ENCODE measurements at regions not wholly inside any gene's neighbourhood (a gene's known extent, or its start where the extent isn't known, plus 50 kb on each side); places are given as distances from the start of the nearest gene placed in this dataset.

DNA sequence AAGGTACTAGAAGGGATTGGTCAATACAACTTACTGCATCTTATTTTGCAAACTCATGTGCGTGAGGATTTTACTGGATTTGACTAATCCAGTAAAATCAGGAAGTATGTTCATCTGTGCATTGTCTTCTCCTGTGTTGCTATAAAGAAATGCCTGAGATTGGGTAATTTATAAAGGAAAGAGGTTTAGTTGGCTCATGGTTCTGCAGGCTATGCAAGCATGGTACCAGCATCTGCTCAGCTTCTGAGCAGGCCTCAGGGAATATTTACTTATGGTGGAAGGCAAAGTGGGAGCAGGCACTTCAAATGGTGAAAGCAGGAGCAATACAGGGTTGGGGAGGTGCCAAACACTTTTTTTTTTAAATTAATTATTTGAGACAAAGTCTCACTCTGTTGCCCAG is 2199.5 kb upstream of the WWC1 start:
- ATAC-seq, result no peak
- TF ChIP-seq ZNF263 (CRISPR knock-in tag; IDR thresholded peaks at IDR 0.05; ENCODE audit: low read depth), result no peak
- TF ChIP-seq IRF2 (CRISPR knock-in tag; IDR thresholded peaks at IDR 0.05; ENCODE audit: borderline replicate concordance, low read depth), result no peak
- TF ChIP-seq, protein P1, sequence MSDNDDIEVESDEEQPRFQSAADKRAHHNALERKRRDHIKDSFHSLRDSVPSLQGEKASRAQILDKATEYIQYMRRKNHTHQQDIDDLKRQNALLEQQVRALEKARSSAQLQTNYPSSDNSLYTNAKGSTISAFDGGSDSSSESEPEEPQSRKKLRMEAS (CRISPR knock-in tag; IDR thresholded peaks at IDR 0.05), result no peak
- H3K4me1 Mint-ChIP-seq, result peaks cover 25% of the 10 kb centered on the region
- CTCF ChIA-PET, result no interaction called here
- no peak overlapping the region for H3K4me3 Mint-ChIP-seq
- H3K27me3 Mint-ChIP-seq (ENCODE audit: low read depth), result peaks cover 39% of the 10 kb centered on the region
- H3K9me3 Mint-ChIP-seq, result peaks cover 28% of the 10 kb centered on the region
- H3K27ac Mint-ChIP-seq, result no peak overlapping the region
- POLR2A ChIA-PET, result no interaction called here
- peaks cover 28% of the 10 kb centered on the region for H3K36me3 Mint-ChIP-seq
- DNase-seq (ENCODE audit: low spot score), result no peak

DNA sequence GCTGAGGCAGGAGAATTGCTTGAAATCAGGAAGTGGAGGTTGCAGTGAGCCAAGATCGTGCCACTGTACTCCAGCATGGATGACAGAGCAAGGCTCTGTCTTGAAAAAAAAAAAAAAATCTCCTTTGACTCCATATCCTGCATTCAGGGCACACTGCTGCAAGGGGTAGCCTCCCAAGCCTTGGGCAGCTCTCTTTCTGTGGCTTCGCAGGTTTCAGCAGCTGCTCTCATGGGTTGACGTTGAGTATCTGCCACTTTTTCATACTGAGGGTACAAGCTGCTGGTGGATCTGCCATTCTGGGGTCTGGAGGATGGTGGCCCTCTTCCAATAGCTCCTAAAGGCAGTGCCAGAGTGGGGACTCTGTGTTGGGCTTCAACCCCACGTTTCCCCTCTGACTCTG is 2198.1 kb upstream of the WWC1 start:
- Mint-ChIP-seq H3K27me3 (ENCODE audit: low read depth) (peaks cover 25% of the 10 kb centered on the region), H3K36me3 (peaks cover 28% of the 10 kb centered on the region), H3K27ac (no peak overlapping the region), H3K4me3 (no peak overlapping the region), H3K4me1 (peaks cover 14% of the 10 kb centered on the region), H3K9me3 (peaks cover 28% of the 10 kb centered on the region)
- ChIA-PET CTCF (no interaction called here), POLR2A (no interaction called here)
- DNase-seq (ENCODE audit: low spot score) (no peak), ATAC-seq (no peak)
- TF ChIP-seq OVOL2 (CRISPR knock-in tag; IDR thresholded peaks at IDR 0.05; ENCODE audit: borderline replicate concordance), result no peak
- no peak for TF ChIP-seq SMAD3 (CRISPR knock-in tag; IDR thresholded peaks at IDR 0.05; ENCODE audit: borderline replicate concordance)
- TF ChIP-seq, protein P2, sequence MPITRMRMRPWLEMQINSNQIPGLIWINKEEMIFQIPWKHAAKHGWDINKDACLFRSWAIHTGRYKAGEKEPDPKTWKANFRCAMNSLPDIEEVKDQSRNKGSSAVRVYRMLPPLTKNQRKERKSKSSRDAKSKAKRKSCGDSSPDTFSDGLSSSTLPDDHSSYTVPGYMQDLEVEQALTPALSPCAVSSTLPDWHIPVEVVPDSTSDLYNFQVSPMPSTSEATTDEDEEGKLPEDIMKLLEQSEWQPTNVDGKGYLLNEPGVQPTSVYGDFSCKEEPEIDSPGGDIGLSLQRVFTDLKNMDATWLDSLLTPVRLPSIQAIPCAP (CRISPR knock-in tag; IDR thresholded peaks at IDR 0.05), result no peak
- no peak for TF ChIP-seq JUN (CRISPR knock-in tag; IDR thresholded peaks at IDR 0.05)
- no peak for TF ChIP-seq NR2C2 (CRISPR knock-in tag; IDR thresholded peaks at IDR 0.05)
- TF ChIP-seq, protein P3, sequence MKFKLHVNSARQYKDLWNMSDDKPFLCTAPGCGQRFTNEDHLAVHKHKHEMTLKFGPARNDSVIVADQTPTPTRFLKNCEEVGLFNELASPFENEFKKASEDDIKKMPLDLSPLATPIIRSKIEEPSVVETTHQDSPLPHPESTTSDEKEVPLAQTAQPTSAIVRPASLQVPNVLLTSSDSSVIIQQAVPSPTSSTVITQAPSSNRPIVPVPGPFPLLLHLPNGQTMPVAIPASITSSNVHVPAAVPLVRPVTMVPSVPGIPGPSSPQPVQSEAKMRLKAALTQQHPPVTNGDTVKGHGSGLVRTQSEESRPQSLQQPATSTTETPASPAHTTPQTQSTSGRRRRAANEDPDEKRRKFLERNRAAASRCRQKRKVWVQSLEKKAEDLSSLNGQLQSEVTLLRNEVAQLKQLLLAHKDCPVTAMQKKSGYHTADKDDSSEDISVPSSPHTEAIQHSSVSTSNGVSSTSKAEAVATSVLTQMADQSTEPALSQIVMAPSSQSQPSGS (CRISPR knock-in tag; IDR thresholded peaks at IDR 0.05; ENCODE audit: borderline replicate concordance, low read depth), result no peak
- TF ChIP-seq, protein P4, sequence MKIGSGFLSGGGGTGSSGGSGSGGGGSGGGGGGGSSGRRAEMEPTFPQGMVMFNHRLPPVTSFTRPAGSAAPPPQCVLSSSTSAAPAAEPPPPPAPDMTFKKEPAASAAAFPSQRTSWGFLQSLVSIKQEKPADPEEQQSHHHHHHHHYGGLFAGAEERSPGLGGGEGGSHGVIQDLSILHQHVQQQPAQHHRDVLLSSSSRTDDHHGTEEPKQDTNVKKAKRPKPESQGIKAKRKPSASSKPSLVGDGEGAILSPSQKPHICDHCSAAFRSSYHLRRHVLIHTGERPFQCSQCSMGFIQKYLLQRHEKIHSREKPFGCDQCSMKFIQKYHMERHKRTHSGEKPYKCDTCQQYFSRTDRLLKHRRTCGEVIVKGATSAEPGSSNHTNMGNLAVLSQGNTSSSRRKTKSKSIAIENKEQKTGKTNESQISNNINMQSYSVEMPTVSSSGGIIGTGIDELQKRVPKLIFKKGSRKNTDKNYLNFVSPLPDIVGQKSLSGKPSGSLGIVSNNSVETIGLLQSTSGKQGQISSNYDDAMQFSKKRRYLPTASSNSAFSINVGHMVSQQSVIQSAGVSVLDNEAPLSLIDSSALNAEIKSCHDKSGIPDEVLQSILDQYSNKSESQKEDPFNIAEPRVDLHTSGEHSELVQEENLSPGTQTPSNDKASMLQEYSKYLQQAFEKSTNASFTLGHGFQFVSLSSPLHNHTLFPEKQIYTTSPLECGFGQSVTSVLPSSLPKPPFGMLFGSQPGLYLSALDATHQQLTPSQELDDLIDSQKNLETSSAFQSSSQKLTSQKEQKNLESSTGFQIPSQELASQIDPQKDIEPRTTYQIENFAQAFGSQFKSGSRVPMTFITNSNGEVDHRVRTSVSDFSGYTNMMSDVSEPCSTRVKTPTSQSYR (CRISPR knock-in tag; IDR thresholded peaks at IDR 0.05), result no peak
- no peak for TF ChIP-seq SP1 (CRISPR knock-in tag; conservative IDR thresholded peaks at IDR 0.05)
- no peak for TF ChIP-seq TCF7 (CRISPR knock-in tag; IDR thresholded peaks at IDR 0.05; ENCODE audit: low read depth)
- TF ChIP-seq, protein P5, sequence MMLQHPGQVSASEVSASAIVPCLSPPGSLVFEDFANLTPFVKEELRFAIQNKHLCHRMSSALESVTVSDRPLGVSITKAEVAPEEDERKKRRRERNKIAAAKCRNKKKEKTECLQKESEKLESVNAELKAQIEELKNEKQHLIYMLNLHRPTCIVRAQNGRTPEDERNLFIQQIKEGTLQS (CRISPR knock-in tag; conservative IDR thresholded peaks at IDR 0.05), result no peak
- no peak for TF ChIP-seq FOXJ3 (CRISPR knock-in tag; IDR thresholded peaks at IDR 0.05; ENCODE audit: borderline replicate concordance)
- TF ChIP-seq, protein P6, sequence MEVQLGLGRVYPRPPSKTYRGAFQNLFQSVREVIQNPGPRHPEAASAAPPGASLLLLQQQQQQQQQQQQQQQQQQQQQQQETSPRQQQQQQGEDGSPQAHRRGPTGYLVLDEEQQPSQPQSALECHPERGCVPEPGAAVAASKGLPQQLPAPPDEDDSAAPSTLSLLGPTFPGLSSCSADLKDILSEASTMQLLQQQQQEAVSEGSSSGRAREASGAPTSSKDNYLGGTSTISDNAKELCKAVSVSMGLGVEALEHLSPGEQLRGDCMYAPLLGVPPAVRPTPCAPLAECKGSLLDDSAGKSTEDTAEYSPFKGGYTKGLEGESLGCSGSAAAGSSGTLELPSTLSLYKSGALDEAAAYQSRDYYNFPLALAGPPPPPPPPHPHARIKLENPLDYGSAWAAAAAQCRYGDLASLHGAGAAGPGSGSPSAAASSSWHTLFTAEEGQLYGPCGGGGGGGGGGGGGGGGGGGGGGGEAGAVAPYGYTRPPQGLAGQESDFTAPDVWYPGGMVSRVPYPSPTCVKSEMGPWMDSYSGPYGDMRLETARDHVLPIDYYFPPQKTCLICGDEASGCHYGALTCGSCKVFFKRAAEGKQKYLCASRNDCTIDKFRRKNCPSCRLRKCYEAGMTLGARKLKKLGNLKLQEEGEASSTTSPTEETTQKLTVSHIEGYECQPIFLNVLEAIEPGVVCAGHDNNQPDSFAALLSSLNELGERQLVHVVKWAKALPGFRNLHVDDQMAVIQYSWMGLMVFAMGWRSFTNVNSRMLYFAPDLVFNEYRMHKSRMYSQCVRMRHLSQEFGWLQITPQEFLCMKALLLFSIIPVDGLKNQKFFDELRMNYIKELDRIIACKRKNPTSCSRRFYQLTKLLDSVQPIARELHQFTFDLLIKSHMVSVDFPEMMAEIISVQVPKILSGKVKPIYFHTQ (CRISPR knock-in tag; IDR thresholded peaks at IDR 0.05), result no peak
- no peak for TF ChIP-seq CREB1 (CRISPR knock-in tag; IDR thresholded peaks at IDR 0.05)
- no peak for TF ChIP-seq PRRX2 (CRISPR knock-in tag; IDR thresholded peaks at IDR 0.05)
- no peak for TF ChIP-seq SOX15 (CRISPR knock-in tag; IDR thresholded peaks at IDR 0.05)
- TF ChIP-seq ZNF138 (CRISPR knock-in tag; conservative IDR thresholded peaks at IDR 0.05), result no peak
- TF ChIP-seq, protein P7, sequence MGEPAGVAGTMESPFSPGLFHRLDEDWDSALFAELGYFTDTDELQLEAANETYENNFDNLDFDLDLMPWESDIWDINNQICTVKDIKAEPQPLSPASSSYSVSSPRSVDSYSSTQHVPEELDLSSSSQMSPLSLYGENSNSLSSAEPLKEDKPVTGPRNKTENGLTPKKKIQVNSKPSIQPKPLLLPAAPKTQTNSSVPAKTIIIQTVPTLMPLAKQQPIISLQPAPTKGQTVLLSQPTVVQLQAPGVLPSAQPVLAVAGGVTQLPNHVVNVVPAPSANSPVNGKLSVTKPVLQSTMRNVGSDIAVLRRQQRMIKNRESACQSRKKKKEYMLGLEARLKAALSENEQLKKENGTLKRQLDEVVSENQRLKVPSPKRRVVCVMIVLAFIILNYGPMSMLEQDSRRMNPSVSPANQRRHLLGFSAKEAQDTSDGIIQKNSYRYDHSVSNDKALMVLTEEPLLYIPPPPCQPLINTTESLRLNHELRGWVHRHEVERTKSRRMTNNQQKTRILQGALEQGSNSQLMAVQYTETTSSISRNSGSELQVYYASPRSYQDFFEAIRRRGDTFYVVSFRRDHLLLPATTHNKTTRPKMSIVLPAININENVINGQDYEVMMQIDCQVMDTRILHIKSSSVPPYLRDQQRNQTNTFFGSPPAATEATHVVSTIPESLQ (CRISPR knock-in tag; IDR thresholded peaks at IDR 0.05), result no peak
- TF ChIP-seq, protein P8, sequence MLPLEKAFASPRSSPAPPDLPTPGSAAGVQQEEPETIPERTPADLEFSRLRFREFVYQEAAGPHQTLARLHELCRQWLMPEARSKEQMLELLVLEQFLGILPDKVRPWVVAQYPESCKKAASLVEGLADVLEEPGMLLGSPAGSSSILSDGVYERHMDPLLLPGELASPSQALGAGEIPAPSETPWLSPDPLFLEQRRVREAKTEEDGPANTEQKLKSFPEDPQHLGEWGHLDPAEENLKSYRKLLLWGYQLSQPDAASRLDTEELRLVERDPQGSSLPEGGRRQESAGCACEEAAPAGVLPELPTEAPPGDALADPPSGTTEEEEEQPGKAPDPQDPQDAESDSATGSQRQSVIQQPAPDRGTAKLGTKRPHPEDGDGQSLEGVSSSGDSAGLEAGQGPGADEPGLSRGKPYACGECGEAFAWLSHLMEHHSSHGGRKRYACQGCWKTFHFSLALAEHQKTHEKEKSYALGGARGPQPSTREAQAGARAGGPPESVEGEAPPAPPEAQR (CRISPR knock-in tag; IDR thresholded peaks at IDR 0.05), result no peak
